ENCODE measurements at regions not wholly inside any gene's neighbourhood (a gene's known extent, or its start where the extent isn't known, plus 50 kb on each side); places are given as distances from the start of the nearest gene placed in this dataset.

DNA sequence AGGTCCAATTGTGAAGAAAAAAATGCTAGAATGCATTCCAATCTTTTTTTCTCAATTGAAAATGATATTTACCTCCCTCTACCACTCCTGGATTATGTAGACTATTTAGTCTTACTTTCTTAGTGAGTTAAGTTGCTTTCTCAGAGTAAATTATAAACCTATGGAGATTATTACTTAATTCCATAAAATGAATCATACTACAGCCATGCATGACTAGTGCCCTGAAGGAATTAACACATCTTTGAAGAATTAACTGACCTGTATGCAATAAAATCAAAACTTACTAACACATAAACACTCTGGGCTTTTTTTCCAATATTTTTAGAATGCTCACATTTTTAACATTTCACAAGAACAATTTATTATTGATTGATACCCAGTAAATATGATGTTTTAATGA, 379.4 kb upstream of the DACH1 start:
- no peak for DNase-seq

DNA sequence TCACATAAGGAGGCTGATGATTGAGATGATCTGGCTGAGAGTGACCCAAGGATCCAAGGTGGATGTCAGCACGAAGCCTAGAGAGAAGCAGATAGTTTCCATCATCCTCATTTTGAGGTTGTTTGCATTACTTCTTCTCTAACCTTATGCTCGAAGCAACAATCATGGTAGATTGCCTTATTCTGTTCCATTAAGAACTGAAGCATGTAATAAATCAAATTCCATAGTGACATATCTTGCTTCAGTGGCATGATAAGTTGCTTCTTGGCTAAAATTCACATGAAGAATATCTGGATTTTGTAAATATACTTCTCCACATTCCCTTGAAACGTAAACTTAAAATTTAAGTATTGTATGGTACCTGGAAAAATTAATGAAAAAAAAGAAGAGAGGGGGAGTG, 377.8 kb upstream of the DACH1 start:
- no peak for DNase-seq

DNA sequence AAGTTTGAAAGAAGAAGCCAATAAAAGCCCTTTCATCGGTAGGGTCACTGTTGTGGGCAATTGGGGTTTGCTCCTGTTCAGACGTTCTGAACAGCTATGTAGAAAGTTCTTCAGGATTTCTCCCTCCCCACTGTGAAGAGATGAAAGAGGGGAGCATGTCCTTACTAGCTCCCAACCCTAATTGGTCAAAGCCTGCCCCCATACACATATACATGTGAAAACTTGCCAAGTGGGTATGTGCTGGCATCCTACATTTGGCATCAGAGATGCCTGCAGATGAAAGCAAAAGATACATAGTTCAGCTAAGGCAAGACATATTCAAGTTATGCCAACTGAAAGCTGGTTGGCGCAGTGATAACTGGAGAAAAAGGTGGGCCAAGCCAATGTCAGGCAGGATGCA, 363.1 kb upstream of the DACH1 start:
- DNase-seq, result no peak

DNA sequence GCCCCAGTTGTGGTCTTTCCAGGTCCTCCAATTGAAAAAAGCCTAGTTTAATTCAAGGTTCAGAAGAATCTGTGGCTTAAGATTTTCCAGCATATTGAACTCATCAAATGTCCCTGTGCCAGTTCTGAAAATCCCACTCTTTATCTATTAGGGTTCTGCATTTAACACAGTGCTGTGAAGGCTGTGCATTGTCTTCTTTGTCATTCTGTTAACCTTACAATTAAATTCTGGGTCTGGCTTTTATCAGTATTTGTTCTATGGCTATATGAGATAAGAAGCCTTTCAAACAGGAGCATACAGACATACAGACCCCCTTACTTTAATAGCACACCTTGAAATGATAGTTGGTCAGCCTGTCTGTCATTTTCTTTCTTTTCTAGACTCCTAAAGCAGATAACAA, 362.1 kb upstream of the DACH1 start:
- DNase-seq, result no peak

DNA sequence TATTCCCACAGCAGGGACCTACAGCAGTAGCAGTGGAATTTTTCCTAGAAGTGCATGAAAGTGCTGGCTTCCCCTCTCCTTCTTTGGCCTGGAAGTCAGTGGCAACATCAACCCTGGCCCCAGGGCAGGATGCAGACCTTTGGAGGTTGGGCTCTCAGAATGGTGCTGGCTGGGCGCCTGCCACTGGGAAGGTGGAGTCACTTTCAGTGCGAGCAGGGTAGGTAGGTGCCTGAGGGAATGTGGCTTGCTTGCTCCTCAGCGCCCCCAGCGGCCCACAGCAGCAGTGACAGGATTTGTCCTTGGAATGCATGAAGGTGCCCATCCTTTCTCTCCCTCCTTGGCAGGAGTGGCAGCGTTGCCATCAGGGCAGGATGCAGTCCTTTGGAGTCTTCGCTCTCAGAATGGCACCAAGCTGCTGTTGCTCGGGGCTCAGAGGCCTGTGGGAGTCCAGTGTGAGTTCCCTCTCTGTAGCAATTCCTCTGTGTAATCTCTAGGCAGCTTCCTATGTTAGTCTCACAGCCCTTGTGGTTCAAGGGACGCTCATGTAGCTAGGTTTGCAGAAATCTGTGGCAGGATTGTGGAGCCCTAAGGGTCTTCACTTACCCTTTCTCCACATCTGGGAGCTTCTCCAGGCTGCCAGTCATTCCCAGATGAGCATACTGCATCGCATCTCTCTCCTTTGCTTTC, 354.4 kb upstream of the DACH1 start:
- peak in 2 of 56 donors; percentile 1 to 8 for DNase-seq

DNA sequence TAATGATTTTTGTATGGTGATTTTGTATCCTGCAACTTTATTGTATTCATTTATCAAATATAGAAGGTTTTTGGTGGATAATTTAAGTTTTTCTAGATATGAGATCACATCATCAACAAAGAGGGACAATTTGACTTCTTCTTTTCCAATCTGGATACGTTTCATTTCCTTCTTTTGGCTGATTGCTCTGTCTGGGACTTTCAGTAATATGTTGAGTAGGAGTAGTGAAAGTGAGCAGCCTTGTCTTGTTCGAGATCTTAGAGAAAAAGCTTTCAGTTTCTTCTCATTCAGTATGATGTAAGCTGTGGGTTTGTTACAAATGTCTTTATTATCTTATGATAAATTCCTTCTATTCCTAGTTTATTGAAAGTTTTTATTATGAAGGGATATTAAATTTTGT, 352.0 kb upstream of the DACH1 start:
- DNase-seq, result no peak

DNA sequence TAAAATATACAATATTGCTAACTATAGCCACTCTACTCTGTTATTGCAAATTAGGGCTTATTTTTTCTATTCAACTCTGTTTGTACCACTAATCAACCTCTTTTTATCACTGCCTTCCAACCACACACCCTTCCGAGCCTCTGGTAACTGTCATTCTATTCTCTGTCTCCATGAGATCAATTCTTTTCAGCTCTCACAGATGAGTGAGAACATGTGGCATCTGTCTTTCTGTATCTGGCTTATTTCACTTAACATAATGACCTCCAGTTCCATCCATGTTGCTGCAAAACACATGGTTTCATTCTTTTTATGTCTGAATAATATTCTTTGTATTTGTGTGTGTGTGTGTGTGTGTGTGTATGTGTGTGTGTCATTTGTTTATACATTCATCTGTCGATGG, 350.1 kb upstream of the DACH1 start:
- DNase-seq, result no peak

DNA sequence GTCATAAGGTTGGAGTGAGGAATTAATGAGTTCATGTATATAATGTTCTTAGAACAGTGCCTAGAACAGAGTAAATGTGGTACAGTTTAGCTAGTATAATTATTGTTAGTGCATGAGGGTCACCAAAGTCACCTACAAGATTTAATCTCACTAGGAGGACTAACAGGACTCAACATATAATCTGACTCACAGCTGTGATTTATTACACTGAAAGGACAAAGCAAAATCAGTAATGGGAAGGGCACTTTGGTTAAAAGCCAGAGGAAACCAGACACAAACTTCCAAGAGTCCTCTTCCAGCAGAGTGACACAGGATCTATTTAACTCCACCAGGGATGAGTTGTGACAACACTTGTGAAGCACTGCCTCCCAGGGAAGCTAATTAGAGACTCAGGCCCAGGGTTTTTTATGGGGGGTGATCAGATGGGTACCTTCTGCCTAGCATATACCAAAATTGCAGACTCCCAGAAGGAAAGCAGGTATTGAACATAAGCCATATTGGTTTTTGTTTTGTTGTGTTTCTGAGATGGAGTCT, 341.2 kb upstream of the DACH1 start:
- no peak for DNase-seq

DNA sequence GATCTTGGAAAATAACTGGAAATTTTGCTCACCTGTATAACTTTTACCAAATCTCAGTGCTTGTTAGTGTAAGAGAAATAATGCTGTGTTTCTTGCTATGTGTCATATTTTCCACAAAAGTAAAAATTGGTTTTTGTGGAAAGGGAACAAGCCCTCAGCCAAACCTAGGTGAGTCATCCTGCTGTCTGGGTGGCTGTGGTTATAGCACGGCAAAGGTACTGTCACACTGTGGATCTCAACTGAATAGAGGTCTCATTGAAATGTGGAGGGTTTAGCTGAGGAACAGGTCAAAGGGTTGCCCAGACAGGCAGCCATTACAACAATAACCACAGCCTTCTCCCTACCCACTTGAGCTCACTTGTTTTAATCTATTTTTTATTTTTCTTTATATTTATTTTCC, 338.8 kb upstream of the DACH1 start:
- peak in 1 of 56 donors; percentile 3 for DNase-seq

DNA sequence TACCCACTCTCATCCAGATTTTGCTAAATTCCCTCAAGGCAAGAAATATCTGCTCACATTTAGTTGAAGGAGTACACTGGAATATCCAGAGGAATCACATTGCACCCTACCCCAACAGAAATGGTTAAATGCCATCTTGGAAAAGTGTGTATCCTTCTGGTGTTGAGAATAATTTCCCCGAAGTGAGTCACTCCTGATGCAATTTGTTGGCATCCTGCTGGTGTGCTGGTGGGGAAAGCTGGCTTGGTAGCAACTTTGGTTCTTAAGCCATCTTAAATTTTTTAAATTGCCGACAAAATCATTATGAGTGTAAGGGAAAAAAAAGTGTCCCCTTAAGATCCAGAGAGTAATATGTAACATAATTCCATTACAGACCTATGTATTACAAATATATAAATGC, 337.3 kb upstream of the DACH1 start:
- no peak for DNase-seq

DNA sequence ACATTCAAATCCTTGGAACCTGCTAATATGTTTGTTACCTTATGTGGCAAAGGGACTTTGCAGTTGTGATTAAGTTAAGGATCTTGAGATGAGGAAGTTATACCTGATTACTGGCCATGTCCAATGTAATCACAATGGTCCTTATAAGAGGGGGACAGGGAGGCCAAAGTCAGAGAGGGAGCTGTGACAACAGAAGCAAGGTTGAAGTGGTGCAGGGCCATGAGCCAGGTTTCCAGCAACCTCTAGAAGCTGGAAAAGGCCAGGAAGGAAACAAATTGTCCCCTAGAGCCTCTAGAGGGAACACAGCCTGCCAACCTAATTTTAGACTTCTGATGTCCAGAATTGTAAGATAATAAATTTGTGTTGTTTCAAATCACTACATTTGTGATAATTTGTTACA, 334.7 kb upstream of the DACH1 start:
- no peak for DNase-seq

DNA sequence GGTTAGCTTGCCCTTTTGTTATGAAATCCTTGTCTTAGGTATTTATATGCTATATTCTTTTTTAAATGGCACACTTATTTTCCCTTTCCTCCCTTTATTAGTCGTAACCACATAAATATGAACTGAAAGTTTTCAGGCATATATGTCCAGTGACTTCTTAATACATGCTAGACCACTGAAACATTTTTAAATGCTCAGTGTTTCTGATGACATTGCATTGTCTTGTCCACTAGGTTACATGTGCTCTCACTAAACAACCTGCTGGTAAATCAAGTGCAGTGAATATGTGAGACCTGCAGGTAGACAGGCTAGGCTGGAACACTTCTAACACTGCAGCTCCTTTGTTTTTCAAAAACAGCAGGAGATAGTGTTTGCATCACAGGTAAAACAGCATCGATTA, 332.6 kb upstream of the DACH1 start:
- no peak for DNase-seq

DNA sequence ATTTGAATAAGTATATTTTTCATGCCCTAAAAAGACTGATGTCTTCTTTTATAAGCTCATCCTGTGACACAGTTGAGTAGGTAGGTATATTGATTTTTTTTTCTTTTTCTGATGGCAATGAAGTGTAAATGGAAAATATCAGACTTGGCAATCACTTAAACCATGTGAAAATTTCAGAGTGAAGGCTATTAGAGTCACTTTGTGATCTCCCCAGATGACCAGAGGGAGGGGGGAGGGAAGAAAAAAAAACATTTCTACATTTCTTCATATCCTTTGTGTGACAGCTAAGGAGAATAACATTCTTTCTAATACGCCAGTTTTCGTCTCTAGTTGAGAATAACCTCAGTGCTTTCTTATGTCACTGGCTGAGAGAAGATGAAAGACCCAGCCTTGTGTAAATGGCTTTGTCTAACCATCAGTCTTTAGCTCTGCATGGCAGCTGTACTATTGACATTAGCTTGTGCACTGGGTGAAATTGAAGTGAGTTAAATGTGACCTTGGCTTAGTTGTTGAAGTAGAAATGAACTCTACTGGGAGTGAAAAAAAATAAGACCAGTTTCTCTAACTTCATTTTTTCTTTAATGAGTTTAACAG, 332.1 kb upstream of the DACH1 start:
- DNase-seq, result no peak

DNA sequence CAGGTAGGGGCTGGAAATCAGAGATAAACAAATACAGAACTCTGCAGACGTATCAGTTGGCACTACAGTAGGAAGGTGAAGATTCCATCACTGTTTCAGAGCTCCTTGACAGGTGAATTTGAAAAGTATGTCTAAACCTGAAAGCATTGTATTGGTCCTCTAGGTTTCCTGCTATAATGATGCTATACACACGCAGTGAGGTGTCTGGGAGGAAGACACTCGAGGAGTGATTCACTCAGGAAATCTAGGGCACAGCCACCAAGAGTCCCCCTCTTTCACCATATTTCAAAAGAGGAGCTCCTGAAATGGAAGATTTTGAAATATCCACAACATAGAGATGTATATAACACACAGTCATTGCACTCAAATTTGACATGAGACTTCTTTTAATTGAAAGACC, 331.0 kb upstream of the DACH1 start:
- no peak for DNase-seq

DNA sequence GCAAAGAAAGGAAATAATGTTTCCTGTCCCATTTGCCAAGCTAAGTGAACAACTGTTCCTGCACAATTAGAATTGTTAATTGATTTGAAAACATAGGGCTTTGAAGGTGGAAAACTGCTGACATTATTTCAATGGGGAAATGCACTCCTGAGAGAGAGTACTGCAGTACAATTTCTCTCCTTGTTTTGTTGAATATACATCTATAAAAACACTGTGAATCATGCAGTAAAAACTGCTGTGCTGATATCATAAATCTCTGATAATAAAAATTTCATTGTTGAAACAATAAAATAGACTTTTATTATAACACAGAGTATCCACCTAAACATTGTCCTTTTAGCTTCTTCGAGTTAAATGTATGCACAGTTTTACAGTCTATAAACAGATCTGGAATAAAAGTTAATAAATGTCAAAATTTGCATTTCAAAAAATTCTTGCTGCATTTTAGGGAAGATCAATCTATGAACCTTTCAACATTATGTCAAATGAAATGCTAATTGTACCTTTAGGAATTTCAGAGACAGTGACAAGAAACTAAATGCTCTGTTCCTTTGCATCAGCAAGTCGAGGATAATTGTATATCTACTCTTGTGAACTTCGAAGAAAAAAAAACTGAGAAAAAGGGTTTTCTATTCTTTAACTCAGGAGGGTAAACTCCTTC, 328.2 kb upstream of the DACH1 start:
- no peak for DNase-seq

DNA sequence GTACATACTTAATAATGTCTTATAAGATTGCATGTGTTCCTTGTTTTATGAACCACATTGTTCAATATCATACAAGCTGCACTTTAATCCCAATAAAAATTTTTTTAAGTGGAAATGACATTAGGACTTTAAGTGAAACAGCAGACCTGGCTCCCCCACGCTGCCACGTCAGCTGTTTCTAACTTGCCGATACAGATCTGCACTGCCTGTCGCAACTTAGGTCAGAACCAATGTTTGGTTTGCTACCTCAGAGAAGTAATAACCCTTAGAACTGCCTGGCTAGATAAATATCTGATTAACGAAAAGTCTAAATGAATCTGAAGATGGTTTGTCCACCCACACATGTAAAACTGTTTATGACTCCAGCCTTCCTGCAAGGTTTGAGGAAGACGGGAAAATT, 327.5 kb upstream of the DACH1 start:
- peak in 3 of 56 donors; percentile 0 to 11 (median 3) for DNase-seq

DNA sequence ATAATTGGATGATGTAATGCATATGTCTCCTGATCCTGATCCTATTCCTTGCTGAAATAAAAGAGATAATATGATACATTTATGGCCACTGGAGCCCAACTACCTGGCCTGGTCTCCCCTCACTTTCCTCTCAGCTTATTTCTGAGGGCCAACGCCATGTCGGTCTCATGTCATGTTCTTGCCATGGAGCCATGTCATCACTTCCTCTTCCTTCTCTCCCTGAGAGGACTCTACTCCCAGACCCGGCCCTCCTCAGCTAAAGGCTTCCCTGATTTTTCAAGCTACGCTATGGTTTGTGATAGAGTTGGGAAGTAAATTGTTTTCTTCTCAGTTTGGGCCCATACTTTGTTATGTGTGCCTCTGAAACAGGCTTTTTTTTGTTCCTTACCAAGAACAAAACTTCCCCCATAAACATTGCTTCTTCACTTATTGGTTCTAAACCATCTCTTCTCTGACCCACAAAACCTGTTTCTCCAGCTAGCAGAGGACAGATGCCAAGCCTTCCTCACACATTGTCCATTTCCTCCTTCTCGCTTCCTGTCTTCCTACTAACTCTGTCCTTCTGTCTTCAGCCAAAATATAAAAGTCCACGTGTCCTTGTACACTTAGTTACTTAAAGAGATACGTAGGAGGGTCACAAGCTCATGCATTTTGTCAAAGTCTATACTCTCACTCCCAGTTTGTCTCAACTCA, 319.9 kb upstream of the DACH1 start:
- DNase-seq, result no peak

DNA sequence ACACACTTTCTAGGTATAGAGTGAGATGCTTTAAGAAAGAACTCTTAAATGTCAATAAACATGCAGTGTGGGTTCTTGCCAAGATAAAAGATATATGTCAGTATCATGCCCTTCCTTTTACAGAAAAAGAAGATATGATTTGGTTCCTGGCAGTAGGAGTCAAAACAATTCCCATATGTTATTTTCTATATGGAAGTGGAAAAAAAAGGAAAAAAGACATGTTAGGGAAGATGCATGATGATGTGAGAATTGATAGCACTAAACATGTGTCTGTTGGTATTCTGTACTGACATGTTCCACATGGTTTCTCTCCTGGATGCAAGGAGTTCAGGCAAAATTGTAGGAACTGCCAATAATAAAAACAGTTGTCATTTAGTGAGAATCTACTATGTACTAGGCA, 318.8 kb upstream of the DACH1 start:
- DNase-seq, result no peak

DNA sequence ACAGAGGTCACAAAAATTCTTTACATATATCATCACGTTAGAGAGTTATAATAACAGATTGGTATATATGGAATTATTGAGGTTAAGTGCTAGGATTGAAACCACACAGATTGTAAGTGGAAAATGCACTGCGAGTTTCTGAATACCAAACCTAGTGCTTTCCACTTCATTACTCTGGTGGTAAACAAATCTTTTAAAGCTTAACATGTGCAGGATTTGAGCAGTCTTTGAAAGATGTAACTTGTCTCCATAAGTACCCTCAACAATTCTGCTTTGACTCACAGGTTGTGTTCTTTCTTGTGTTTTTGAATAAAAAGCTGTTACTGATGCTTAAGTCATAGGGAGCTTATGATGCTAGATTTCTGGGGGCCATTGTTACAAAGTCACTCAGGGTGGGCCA, 314.7 kb upstream of the DACH1 start:
- no peak for DNase-seq

DNA sequence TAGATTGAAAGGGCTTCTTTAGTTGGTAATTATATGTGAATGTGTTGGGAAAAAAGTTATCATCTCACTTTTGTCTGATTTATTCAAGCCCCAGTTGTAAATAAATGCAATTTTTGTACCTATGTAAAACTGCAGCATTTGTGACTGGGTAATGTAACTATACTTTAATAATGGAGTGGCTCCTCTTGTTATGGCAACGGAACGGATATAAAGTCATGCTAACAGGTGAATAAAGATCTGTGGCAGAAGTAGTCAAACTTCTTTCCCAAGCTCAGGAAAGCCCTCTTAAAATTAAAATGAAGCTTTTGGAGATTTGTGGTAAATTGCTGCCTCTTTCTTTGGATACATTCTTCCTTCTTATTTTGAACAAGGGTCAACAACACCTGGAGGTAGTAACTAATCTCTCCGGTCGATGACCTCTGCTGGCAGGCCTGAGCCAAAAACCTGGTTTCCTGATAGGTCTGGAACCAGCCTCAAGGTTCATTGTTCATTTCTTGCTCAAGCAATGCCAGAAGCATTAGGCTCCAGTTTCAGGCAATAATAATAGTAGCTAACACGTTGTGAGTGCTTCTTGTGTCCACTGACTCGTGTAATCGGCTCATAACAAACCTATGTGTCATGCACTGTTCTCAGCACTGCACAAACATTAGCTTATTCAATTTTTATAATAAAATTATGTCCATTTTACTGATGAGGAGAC, 313.4 kb upstream of the DACH1 start:
- DNase-seq, result no peak

DNA sequence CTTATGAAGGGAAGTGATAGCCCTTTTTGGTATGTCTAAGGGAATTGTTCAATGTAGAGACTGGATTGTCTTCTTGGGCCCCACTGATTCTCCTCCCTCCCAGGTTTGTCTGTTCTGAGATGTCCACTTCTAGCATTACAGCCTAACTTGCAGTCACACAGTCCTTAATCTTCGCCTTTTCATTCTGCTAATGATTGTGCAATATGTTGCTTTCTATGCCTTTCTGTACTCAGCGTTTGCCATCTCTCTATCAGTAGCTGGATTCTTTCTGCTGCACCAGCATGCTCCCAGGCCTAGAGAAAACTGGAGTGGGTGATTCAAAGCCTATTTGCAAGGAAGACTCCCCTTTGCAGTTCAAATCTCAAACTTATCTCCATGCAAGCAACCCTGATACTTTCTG, 307.5 kb upstream of the DACH1 start:
- DNase-seq, result no peak

DNA sequence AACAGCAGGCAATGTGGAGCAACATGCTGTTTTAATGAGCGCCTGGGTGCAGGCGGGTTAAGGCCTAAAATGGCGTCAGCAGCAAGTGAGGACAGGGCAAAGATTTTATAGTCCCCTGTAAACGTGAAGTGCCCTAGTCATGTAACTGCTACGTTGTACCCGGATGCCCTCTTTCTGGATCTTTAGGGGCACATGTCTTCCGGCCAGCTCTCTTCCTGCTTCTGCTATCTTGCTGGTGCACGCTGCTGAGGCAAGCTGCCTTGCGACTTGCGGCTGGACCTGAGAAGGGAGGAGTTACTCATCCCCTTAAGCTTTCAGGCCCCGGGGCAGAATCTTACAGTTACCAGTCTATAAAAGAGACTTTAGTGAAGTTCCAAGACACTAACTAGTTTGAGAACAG, 303.6 kb upstream of the DACH1 start:
- no peak for DNase-seq

All from nucleus accumbens (tissue), 56 donors.